ENCODE measurements at regions not wholly inside any gene's neighbourhood (a gene's known extent, or its start where the extent isn't known, plus 50 kb on each side); places are given as distances from the start of the nearest gene placed in this dataset.

DNA sequence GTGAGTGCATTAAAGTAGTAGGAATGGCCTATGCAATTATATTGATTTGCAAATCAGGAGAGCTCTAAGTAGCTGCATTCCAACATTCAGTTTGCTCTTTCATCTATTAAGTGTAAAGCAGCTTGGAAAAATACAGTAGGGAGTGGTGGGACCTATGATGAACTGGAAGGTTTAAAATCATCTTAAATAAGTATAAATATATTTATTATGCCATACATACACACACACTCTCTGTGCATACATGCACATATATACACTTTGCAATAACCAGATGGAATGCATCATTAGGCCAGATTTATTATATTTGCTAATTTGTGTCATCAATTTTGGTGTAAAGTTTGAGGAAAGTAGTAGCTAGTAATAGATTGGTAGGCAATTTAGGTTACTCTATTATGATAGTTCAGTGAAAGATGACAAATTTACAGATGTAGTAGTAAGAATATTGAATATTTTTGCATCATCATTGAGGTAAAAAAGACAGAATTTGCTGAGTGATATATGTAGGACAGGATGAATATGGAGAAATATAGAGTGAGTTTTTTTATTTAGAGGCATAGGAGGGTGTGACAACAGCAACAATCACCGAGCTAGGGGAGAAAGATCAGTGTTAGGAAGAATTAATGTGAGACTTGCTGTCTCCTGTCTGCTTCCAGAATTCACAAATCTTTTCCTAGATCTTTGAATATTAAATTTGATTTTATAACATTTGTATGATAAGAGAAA, 961.0 kb upstream of the CDH2 start:
- no peaks in the 10 kb centered on the region for H3K36me3 ChIP-seq
- H3K4me3 ChIP-seq: no peak overlapping the region

DNA sequence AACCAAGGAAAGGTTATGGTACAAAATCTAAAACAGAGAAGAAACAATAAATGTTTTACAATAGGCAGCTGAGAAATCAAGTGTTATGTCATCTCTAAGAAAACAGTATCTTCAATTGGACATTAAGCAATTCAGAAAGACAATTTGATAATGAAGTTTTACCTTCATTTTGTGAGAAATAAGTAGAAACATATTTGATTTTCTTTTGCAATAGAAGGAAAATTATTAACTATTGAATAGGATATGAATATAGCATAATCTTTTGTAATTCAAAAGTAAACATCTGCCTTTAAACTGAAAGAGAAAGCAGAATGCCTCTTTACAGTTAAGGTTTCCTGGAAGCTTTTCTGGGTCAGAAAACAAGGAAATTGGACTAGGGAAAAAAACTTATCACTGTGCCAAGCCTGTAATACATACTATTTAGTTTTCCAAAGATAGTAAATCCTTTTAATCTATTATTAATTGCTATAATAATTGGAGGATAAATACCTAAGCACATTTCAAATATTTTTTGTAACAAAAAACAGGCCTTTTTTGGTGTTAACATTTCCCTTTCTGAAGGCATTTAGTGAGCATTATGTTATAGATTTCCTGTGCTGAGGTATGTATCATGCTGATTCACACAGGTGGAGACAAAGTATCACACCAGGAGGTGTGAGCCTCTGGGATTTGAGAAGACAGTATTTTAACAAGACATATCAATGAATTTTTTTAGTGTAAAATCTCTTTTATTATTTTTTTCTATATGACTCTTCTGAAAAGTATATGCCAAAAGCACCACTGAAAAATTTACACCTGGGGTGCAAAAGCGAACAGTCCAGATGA, 947.0 kb upstream of the CDH2 start:
- no peaks in the 10 kb centered on the region for H3K4me1 ChIP-seq
- H3K4me2 ChIP-seq: no peak overlapping the region
- no peak overlapping the region for H3K27ac ChIP-seq
- no peak for TF ChIP-seq Cebpa-rat (IDR thresholded peaks at IDR 0.05)
- H3K9me3 ChIP-seq: no peaks in the 10 kb centered on the region
- no peaks in the 10 kb centered on the region for H4K20me1 ChIP-seq
- H3K36me3 ChIP-seq: no peaks in the 10 kb centered on the region
- H3K4me3 ChIP-seq: no peak overlapping the region
- H3K9ac ChIP-seq: no peak overlapping the region
- no peaks in the 10 kb centered on the region for H3K27me3 ChIP-seq

More for the DNA sequence above, 961.0 kb upstream of the CDH2 start:
- Histone ChIP-seq H3K9me3 (no peaks in the 10 kb centered on the region), H3K4me1 (no peaks in the 10 kb centered on the region), H3K27me3 (no peaks in the 10 kb centered on the region), H4K20me1 (no peaks in the 10 kb centered on the region), H3K4me2 (no peak overlapping the region), H3K27ac (no peak overlapping the region), H3K9ac (no peak overlapping the region)
- TF ChIP-seq Cebpa-rat (IDR thresholded peaks at IDR 0.05): no peak

DNA sequence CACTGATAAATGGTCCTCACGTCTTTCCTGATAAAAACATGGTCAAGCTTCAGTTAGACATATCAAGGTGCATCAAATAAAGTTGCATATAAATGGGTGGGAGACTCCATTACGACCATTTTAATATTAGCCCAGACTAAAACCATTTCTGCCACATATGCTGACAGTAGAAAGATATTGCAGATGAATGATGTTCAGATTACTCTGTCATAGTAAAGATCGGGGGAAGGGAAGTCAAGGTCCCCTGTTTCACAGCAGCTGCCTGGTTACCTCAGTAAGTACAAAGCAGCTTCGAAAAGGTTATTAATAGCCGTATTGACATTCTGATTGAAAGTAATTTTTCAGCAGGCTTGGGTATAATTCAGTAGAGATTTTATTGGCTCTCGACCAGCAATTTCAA, 927.7 kb upstream of the CDH2 start:
- no peak for TF ChIP-seq Cebpa-rat (IDR thresholded peaks at IDR 0.05)
- Histone ChIP-seq H3K9me3 (no peaks in the 10 kb centered on the region), H3K9ac (no peak overlapping the region), H3K36me3 (no peaks in the 10 kb centered on the region), H4K20me1 (no peaks in the 10 kb centered on the region), H3K27ac (no peak overlapping the region), H3K4me3 (no peak overlapping the region), H3K4me1 (no peaks in the 10 kb centered on the region), H3K27me3 (no peaks in the 10 kb centered on the region), H3K4me2 (no peak overlapping the region)

DNA sequence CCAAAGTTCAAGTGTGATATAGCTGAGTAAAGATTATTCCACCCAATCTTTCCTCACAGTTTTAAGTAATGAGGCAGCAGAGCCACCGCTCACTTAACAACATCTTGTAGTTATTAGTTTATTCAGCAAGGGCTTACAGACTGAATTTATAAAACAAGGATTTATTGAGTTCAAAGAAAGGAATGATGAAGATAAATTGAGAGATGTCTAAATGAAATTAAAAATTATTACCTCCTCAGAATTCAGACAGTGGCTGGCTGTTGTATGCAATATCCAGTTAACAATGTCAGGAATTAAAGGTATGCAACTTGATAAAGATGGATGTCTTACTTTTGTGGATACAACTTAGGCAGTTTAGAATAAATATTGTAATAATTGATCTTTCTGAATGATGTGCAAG, 927.3 kb upstream of the CDH2 start:
- no peaks in the 10 kb centered on the region for H3K4me1 ChIP-seq
- H3K36me3 ChIP-seq: no peaks in the 10 kb centered on the region
- TF ChIP-seq Cebpa-rat (IDR thresholded peaks at IDR 0.05): no peak
- no peaks in the 10 kb centered on the region for H4K20me1 ChIP-seq
- H3K9ac ChIP-seq: no peak overlapping the region
- no peak overlapping the region for H3K4me2 ChIP-seq
- no peak overlapping the region for H3K27ac ChIP-seq
- H3K9me3 ChIP-seq: no peaks in the 10 kb centered on the region
- H3K27me3 ChIP-seq: no peaks in the 10 kb centered on the region
- H3K4me3 ChIP-seq: no peak overlapping the region

DNA sequence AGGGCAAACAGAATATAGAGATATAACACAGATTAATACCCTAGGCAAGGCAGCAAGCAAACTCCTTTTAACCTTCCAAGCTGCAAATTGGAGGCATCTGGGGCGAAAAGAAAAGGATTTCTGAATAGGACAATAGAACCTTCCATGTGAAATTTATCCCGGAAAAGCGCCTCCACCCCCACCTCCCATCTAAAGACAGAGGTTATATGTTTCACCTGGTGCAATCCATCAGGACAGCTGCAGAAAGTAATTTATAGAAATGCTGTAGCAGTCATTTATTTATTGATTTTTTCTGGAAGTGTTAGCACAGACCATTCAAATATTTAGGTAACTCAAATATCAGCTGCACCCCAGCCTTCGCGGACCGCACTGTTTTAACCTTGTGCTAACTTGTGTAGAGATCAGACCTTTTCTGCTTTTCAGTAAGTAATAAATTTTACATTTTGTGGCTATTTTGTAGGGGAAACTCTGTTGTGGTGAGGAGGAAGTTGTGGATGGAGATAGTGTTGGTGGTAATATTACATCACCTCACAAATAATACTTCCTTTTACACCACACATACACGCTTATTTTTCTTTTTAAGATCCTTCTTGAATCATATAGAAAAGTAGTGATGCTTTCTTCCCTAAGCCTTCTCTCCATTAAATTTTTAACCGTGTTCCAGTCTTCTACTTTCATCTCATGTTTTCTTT, 919.3 kb upstream of the CDH2 start:
- Histone ChIP-seq H3K36me3 (no peaks in the 10 kb centered on the region), H3K9me3 (no peaks in the 10 kb centered on the region), H3K27ac (no peak overlapping the region), H3K4me2 (no peak overlapping the region), H4K20me1 (no peaks in the 10 kb centered on the region), H3K4me3 (no peak overlapping the region), H3K9ac (no peak overlapping the region), H3K27me3 (no peaks in the 10 kb centered on the region), H3K4me1 (no peaks in the 10 kb centered on the region)
- no peak for TF ChIP-seq Cebpa-rat (IDR thresholded peaks at IDR 0.05)

DNA sequence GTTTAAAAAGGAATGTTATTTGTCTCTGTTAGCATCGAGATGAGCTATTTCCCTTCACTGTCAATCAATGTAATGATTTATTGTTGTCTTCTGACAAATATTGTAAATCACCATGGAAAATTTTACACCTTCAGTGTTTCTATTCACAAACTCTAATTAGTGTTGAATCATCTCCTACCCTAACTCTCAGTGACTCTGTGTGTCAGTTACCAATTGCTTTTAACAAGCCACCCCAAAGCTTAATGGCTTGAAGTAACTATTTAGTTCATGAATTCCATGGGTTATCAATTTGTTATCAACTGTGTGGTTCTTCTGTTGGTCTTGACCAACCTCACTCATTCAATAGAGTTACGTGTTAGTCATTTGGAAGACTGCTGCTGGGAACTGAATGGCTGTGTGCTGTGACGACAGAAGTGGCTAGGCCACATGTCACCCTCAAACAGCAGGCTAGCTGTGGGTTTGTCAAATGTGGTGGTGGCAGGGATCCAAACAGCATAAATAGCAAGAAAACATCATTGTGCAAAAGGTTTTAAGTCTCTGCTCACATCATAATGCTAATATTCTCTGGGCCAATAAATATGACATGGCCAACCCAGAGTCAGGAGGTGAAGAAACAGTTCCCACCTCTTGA, 910.8 kb upstream of the CDH2 start:
- Histone ChIP-seq H3K27me3 (no peaks in the 10 kb centered on the region), H3K9ac (no peak overlapping the region), H3K4me3 (no peak overlapping the region), H3K9me3 (no peaks in the 10 kb centered on the region), H3K27ac (no peak overlapping the region), H4K20me1 (no peaks in the 10 kb centered on the region), H3K4me1 (no peaks in the 10 kb centered on the region), H3K4me2 (no peak overlapping the region), H3K36me3 (no peaks in the 10 kb centered on the region)
- TF ChIP-seq Cebpa-rat (IDR thresholded peaks at IDR 0.05): no peak

DNA sequence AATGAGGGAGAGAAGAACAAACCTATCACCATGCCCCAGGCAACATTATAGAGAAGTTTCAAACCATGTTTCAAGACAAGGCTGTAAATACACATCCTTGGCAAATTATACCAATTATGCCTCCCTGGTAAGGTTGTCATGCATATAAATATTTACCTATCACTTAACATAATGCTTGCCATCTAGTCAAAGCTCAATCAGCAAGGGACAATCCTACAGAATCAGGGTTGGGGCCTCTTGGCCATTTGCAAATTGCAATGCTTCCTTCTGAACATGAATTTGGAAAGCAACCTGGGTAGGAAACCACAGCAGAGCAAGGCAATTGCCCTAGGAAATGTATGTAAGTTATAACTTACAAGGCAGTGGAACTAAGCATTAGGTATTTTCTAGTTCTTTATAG, 907.2 kb upstream of the CDH2 start:
- Histone ChIP-seq H3K4me2 (no peak overlapping the region), H3K4me3 (no peak overlapping the region), H3K4me1 (no peaks in the 10 kb centered on the region), H3K27ac (no peak overlapping the region), H3K9me3 (no peaks in the 10 kb centered on the region), H3K36me3 (no peaks in the 10 kb centered on the region), H3K9ac (no peak overlapping the region), H3K27me3 (no peaks in the 10 kb centered on the region), H4K20me1 (no peaks in the 10 kb centered on the region)
- TF ChIP-seq Cebpa-rat (IDR thresholded peaks at IDR 0.05): no peak

DNA sequence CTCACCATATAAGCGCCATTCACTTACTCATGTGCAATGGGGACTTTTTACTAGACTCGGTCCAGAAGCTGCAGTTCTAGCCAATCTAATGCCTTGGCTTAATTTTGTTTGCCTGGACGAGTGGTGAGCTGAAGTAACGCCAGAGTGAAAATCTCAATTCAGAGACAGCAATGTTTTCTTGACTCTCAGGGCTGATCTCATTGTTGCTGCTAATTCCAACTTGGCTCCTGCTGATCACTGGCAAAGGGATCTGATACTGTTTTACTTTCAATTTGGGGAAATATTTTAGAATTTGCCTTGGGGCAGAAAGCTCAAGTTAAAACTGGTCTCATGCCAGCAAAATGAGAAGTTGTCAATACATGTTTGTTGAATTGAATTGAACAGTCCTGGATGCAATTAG, 906.6 kb upstream of the CDH2 start:
- no peak overlapping the region for H3K4me2 ChIP-seq
- no peaks in the 10 kb centered on the region for H3K36me3 ChIP-seq
- H3K9me3 ChIP-seq: no peaks in the 10 kb centered on the region
- no peak overlapping the region for H3K27ac ChIP-seq
- H4K20me1 ChIP-seq: no peaks in the 10 kb centered on the region
- TF ChIP-seq Cebpa-rat (IDR thresholded peaks at IDR 0.05): no peak
- H3K9ac ChIP-seq: no peak overlapping the region
- no peak overlapping the region for H3K4me3 ChIP-seq
- H3K27me3 ChIP-seq: no peaks in the 10 kb centered on the region
- H3K4me1 ChIP-seq: peaks cover 1% of the 10 kb centered on the region; the same call in 1 of the 2 replicates

DNA sequence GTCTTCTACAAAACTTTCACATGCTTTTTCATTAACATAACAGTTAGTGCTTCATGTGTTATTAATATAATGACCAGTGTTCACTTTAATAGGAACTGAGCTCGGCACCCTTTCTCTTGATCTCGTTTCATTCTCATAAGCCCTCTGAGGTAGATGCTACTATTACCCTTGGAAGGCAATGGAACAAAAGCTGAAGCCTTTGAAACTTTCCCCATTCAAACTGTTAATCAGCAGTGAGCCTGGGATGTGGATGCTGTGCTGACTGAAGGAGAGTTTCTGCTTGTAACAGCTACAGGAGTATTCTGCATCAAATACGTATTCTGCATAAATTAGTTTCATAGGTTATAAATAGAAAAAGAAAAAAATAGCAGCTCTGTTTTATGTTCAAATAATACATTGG, 904.0 kb upstream of the CDH2 start:
- no peak overlapping the region for H3K4me3 ChIP-seq

More for the DNA sequence above, 904.0 kb upstream of the CDH2 start:
- Histone ChIP-seq H3K36me3 (no peaks in the 10 kb centered on the region), H3K4me2 (no peak overlapping the region), H3K9ac (no peak overlapping the region), H3K4me1 (peaks cover 9% of the 10 kb centered on the region; the same call in 1 of the 2 replicates), H3K27ac (no peak overlapping the region), H4K20me1 (no peaks in the 10 kb centered on the region), H3K9me3 (no peaks in the 10 kb centered on the region), H3K27me3 (no peaks in the 10 kb centered on the region)
- TF ChIP-seq Cebpa-rat (IDR thresholded peaks at IDR 0.05): no peak
